GM21447 (cell line): ENCODE measurements at regions not wholly inside any gene's neighbourhood (a gene's known extent, or its start where the extent isn't known, plus 50 kb on each side); places are given as distances from the start of the nearest gene placed in this dataset.

Experiments
- ATAC-seq: cut with Tn5 transposase; IDR thresholded peaks from one replicate; pipeline ENCODE4 v1.9.1; 2021; ENCODE audit not compliant: unreplicated experiment

- no peak for ATAC-seq
Observed at GRCh38 chr6:132144456-132144855, 193.3 kb upstream of the CCN2 start.

GRCh38 chr6:132143258-132143657 is 192.1 kb upstream of the CCN2 start:
- ATAC-seq, result no peak

DNA sequence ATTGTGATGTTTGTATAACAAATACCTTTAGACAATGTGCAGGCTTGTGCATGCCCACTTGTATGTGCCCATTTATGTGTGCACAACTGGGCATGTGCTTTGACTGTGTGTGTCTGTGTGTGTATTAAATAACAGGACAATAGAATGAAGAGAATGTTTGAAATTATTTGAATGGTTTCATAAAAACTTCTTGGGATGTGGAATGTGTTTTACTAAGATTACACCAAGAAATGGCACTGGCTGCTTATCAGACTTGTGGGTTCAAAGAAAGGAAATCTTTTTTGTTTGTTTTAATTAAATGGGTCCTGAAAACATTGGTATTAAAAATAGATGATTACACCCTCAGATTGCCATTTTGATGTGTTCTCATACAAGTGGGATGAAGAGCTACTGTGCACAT is 191.6 kb upstream of the CCN2 start:
- ATAC-seq, result no peak

GRCh38 chr6:132142308-132142707 is 191.1 kb upstream of the CCN2 start:
- no peak for ATAC-seq

GRCh38 chr6:132140189-132140588 is 189.0 kb upstream of the CCN2 start:
- no peak for ATAC-seq

DNA sequence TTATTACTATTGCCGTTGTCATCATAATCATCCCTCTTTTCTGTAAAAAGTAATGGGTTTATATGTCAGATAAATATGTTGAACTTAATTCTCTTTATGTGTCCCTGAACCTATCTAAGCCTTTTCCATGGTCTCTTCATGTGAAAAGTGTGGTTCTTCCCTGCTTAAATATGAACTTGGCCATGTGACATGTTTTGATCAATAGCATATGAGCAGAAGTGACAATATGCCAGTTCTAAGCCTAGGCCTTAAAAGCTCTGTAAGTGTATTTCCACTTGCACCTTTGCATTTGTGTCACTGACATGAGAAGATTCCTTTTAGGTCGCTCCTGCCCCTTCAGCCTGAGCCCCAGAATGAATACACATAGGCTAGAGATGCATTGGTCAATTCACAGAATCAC is 188.4 kb upstream of the CCN2 start:
- no peak for ATAC-seq

- no peak for ATAC-seq
Observed at GRCh38 chr6:132136981-132137380, 185.8 kb upstream of the CCN2 start.

DNA sequence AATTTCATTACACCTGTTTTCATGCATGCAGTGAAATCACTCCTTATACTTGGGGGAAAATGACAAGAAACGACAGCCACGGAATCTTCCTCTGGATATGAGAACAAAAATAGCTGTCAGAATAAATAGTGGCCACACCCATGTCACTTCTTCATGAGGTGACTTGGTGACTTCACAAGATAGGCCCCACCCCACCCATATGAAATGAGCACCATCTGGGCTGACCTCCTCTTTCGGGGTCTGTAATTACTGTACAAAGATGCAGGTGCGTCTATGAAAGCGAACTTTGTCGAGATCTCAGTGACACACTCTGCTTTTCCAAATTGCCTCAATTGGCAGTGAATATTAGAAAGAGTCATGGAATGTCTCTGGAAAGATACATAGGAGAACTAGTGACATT is 184.2 kb upstream of the CCN2 start:
- ATAC-seq, result no peak

DNA sequence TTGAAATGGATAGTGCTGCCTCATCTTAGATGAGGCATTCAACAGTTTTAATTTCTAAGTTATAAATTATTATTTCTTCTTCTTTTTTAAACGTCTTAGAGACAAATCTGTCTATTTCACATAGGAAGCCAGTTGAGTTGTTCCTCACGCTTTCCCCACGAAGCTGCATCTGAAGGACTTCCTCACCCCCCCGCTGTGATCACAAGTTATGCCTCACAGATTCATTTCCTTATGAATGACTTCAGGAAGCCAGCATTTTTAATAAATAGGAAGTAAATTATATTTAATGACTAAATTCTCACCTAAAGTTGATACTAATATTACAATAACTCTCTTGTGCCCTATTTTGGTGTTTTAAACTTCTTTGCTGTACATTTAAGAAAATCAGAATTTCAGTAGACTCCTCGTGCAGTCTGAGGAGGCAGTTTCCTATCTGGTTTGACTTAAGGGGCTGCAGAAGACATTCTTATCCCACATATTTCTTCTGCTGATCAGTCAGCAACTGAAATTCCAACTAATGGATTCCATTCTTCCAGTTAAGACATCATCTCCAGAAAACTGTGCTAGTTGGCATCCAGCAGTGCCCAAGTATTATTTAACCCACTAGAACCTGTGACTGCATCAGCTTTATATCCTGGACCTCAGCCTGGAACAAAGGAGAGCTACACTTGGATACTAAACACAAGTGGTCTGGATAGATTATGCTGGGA is 182.7 kb upstream of the CCN2 start:
- ATAC-seq, result no peak

GRCh38 chr6:132132924-132133639 is 181.9 kb upstream of the CCN2 start:
- ATAC-seq, result no peak

DNA sequence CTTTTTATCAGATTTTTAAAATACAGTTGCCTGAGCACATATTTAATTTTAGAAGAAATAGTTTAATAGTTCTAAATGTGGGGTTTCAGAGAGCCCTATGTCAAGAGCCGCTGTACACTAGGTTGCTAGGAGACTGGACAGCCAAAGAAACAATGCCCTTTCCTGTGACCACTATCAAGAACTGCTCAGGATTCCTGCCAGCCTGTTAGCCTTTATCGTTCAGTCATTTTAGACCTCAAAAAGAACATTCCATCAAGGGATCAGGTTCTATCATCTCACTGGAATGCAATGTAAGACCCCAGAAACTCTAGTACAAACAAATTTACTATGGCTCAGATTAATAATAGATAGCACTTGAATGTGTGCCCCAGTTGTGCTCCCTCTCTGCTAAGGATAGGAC is 181.2 kb upstream of the CCN2 start:
- ATAC-seq, result no peak

- ATAC-seq, result no peak
Observed at GRCh38 chr6:132131758-132132157, 180.6 kb upstream of the CCN2 start.

- no peak for ATAC-seq
Observed at GRCh38 chr6:132131351-132131750, 180.2 kb upstream of the CCN2 start.

DNA sequence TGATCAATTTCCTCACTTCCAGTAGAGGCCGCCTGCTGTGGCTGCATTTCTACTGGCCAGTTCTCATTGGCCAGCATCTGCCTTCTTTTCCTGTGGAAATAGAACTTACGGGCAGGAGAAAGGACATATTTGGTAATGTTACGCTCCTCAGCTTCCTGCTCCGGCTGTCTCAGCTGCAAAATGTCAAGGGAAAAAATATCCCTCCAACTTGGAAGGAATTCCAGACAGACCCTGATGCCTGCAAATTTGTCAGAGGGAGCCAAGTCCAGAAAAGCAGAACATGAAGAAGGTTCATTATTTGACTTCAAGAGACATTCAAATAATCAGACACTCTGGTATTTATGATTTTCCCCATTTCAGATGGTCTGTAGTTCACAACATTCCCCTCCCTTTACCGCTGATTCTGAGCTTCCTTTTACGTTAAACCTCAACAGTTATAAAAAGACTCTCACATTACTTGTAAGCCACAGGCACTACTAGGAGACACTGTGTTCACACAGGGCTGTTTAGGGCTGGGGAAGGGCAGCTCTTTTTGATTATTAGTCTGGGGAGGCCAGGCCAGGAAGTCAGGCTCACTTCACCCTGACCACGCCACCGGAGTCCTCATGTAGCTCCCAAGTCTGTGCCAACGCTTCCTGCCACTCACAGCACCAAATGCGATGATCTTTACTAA is 179.6 kb upstream of the CCN2 start:
- ATAC-seq, result no peak

GRCh38 chr6:132128424-132128823 is 177.3 kb upstream of the CCN2 start:
- no peak for ATAC-seq

- ATAC-seq, result no peak
Observed at GRCh38 chr6:132126150-132126549, 175.0 kb upstream of the CCN2 start.

DNA sequence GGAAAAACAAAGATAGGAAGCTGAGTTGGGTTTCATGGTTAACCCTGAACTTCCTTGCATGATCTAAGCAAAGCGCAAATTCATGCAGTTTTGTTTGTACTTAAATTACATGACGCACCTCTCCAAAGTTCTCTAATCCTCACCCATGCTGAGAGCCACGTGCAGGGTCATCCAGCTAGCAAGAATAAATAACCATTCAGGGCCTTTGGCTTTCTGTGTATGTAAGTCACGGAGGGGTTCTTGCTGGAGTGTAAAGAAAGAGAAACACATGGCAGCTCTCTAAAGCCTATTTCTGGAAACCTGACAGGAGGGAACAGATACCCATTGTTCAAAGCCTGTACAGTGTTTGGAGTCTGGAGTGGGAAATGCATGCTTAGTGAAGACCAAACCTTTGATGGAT is 171.7 kb upstream of the CCN2 start:
- no peak for ATAC-seq

DNA sequence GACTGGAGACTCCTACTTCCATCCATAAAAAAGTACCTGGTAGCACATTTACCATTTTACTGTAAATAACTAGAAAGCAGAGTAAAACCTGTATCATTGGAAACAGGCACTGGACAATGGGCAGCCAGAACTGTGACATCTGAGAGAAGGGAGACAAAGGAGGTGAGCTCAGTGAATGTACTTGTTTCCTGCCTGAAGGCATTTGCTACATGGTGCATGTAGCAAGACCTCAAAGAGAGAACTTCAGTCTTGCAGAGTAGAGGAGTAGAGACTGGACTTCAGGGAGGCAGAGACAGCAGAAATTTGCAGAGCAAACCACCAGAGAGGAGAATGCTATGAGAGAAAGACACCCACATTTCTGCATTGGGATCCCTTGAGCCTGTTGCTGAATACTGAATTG is 171.0 kb upstream of the CCN2 start:
- no peak for ATAC-seq

DNA sequence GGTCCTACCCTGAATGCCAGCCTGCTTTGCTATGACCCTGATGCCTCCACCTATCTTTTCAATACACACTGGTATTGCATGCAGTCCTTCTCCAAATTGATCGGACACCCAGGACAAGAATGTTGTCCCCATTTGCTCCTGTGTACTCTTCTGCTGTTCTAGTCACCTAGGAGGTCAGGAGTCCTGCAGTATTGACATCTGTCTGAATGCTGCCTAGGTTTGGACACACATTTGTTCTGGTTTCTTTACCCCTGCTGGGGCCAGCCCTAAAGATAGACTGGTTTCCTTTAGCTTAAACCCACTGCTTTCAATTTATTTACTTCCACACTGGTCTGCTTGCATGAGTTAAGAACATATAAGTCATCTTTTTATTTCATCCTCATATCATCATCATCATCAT is 167.0 kb upstream of the CCN2 start:
- ATAC-seq, result no peak

- ATAC-seq, result no peak
Observed at GRCh38 chr6:132115714-132116366, 164.7 kb upstream of the CCN2 start.

- no peak for ATAC-seq
Observed at GRCh38 chr6:132114201-132114825, 163.1 kb upstream of the CCN2 start.
